ENCODE measurements at regions not wholly inside any gene's neighbourhood (a gene's known extent, or its start where the extent isn't known, plus 50 kb on each side); places are given as distances from the start of the nearest gene placed in this dataset.

DNA sequence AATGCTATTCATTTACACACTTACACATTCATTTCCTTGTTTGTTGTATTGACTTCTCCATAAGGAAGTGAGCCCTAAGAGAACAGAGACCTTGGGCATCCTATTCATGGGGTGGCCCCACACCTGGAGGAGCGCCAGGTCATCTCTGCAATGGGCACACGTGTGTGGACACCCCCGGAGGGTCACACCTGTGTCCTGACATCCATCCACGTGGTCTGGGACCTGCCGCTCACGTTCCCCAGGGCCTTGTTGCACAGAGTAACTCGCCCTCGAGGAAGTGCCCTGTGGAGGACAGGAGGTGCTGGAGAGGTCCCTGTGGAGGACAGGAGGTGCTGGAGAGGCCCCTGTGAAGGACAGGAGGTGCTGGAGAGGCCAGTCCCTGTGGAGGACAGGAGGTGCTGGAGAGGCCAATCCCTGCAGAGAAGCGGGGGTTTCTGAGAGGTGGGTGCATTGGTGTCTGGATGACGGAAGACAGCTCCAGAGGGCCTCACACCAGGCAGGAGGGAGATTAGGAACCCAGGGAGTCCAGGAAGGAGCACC lies 73.2 kb upstream of the GPC1 start:
- H3K4me3 ChIP-seq (ENCODE audit: low read depth, low read length, poor library complexity, severe bottlenecking) = no peak overlapping the region

GRCh38 chr2:240362826-240363745 lies 72.4 kb upstream of the GPC1 start:
- POLR2A ChIA-PET (ENCODE audit: low non-redundant PET) = no interaction called here
- no TSS peak for BruUV-seq (replicated peaks)
- no peak for TF ChIP-seq CTCF (conservative IDR thresholded peaks at IDR 0.05; ENCODE audit: low read depth, low read length)
- no peak for TF ChIP-seq EZH2 (IDR thresholded peaks at IDR 0.05; ENCODE audit: borderline replicate concordance, low read depth, low read length, poor library complexity, severe bottlenecking)
- peaks cover 12% of the 10 kb centered on the region for H3K9me3 ChIP-seq (ENCODE audit: low read depth, low read length, poor library complexity, severe bottlenecking)
- no peaks in the 10 kb centered on the region for H3K36me3 ChIP-seq (ENCODE audit: insufficient read depth, low read length, poor library complexity, severe bottlenecking)
- DNase-seq (ENCODE audit: low spot score) = no peak
- H3K4me3 ChIP-seq (ENCODE audit: low read depth, low read length, poor library complexity, severe bottlenecking) = no peak overlapping the region
- no peak overlapping the region for H3K27ac ChIP-seq (ENCODE audit: low read depth, low read length, poor library complexity, severe bottlenecking)
- H3K27me3 ChIP-seq (replicated peaks; ENCODE audit: insufficient read depth, low read depth, low read length, poor library complexity) = no peaks in the 10 kb centered on the region
- CTCF ChIA-PET = no interaction called here
- intact Hi-C loops (cut with micrococcal nuclease; ENCODE audit: unreplicated experiment) = no loop called here
- H3K4me1 ChIP-seq (ENCODE audit: insufficient read depth, low read length, poor library complexity, severe bottlenecking) = no peaks in the 10 kb centered on the region

More for the DNA sequence above, 73.2 kb upstream of the GPC1 start:
- Histone ChIP-seq H3K36me3 (ENCODE audit: insufficient read depth, low read length, poor library complexity, severe bottlenecking) (no peaks in the 10 kb centered on the region), H3K4me1 (ENCODE audit: insufficient read depth, low read length, poor library complexity, severe bottlenecking) (no peaks in the 10 kb centered on the region), H3K9me3 (ENCODE audit: low read depth, low read length, poor library complexity, severe bottlenecking) (peaks cover 12% of the 10 kb centered on the region), H3K27me3 (replicated peaks; ENCODE audit: insufficient read depth, low read depth, low read length, poor library complexity) (no peaks in the 10 kb centered on the region), H3K27ac (ENCODE audit: low read depth, low read length, poor library complexity, severe bottlenecking) (no peak overlapping the region)
- DNase-seq (ENCODE audit: low spot score) = no peak
- CTCF ChIA-PET = no interaction called here
- intact Hi-C loops (cut with micrococcal nuclease; ENCODE audit: unreplicated experiment) = no loop called here
- no peak for TF ChIP-seq EZH2 (IDR thresholded peaks at IDR 0.05; ENCODE audit: borderline replicate concordance, low read depth, low read length, poor library complexity, severe bottlenecking)
- no peak for TF ChIP-seq CTCF (conservative IDR thresholded peaks at IDR 0.05; ENCODE audit: low read depth, low read length)
- no TSS peak for BruUV-seq (replicated peaks)
- POLR2A ChIA-PET (ENCODE audit: low non-redundant PET) = no interaction called here

GRCh38 chr2:240363746-240364581 lies 71.5 kb upstream of the GPC1 start:
- no TSS peak for BruUV-seq (replicated peaks)
- H3K4me3 ChIP-seq (ENCODE audit: low read depth, low read length, poor library complexity, severe bottlenecking) = no peak overlapping the region
- H3K27ac ChIP-seq (ENCODE audit: low read depth, low read length, poor library complexity, severe bottlenecking) = no peak overlapping the region
- H3K4me1 ChIP-seq (ENCODE audit: insufficient read depth, low read length, poor library complexity, severe bottlenecking) = no peaks in the 10 kb centered on the region
- H3K27me3 ChIP-seq (replicated peaks; ENCODE audit: insufficient read depth, low read depth, low read length, poor library complexity) = no peaks in the 10 kb centered on the region
- no peaks in the 10 kb centered on the region for H3K36me3 ChIP-seq (ENCODE audit: insufficient read depth, low read length, poor library complexity, severe bottlenecking)
- DNase-seq (ENCODE audit: low spot score) = no peak
- intact Hi-C loops (cut with micrococcal nuclease; ENCODE audit: unreplicated experiment) = no loop called here
- ChIA-PET CTCF (no interaction called here), POLR2A (ENCODE audit: low non-redundant PET) (no interaction called here)
- peaks cover 12% of the 10 kb centered on the region for H3K9me3 ChIP-seq (ENCODE audit: low read depth, low read length, poor library complexity, severe bottlenecking)
- TF ChIP-seq CTCF (conservative IDR thresholded peaks at IDR 0.05; ENCODE audit: low read depth, low read length) = no peak
- TF ChIP-seq EZH2 (IDR thresholded peaks at IDR 0.05; ENCODE audit: borderline replicate concordance, low read depth, low read length, poor library complexity, severe bottlenecking) = no peak

Data from A673 (cell line).